Type B pancreatic cell (in vitro differentiated cells): ENCODE measurements at regions not wholly inside any gene's neighbourhood (a gene's known extent, or its start where the extent isn't known, plus 50 kb on each side); places are given as distances from the start of the nearest gene placed in this dataset.

Source experiments
- DNase-seq: peaks from one replicate; pipeline ENCODE4 v3.0.0; 2021; ENCODE audit warnings: mixed read lengths; ENCODE audit not compliant: unreplicated experiment; ENCODE audit errors: extremely low spot score
- H3K27ac Mint-ChIP-seq: 2 replicates; pipeline ENCODE4 v1.8.0; 2021; ENCODE audit warnings: mild to moderate bottlenecking, mixed read lengths
- H3K27me3 Mint-ChIP-seq: 2 replicates; pipeline ENCODE4 v1.8.0; 2021; ENCODE audit warnings: mixed read lengths
- H3K36me3 Mint-ChIP-seq: 2 replicates; pipeline ENCODE4 v1.8.0; 2021; ENCODE audit warnings: mixed read lengths
- H3K4me1 Mint-ChIP-seq: one replicate; pipeline ENCODE4 v1.8.0; 2021; ENCODE audit warnings: mixed read lengths; ENCODE audit not compliant: unreplicated experiment
- H3K4me3 Mint-ChIP-seq: 2 replicates; pipeline ENCODE4 v1.8.0; 2021; ENCODE audit warnings: mild to moderate bottlenecking, mixed read lengths
- H3K9me3 Mint-ChIP-seq: 2 replicates; pipeline ENCODE4 v1.8.0; 2021; ENCODE audit warnings: mixed read lengths
- TF ChIP-seq, protein P1 (sequence below): fragments of 200-600 bp; sonication (generic); conservative IDR thresholded peaks from 2 replicates; pipeline ENCODE4 v1.5.0; 2021; ENCODE audit warnings: antibody characterized with exemption, mild to moderate bottlenecking

DNA sequence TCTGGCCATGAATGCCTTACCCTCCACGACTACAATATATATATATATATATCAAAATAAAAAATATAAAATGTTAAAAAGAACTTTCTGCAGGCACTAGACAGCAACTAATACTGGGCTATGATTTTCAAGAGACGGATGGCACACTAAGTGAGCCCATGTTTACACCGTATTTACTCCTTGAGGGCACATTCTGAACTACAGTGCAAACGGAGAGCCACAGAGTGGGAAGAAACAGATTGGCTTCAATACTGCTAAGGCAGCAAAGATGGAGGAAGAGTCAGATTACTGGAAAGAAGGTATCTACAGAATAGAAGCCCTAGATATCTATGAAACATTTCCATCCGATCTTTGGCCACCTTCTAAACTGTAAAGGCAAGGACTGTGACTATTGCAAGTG, 330.3 kb downstream of the HTR1B start:
- H3K27me3 Mint-ChIP-seq: no peaks in the 10 kb centered on the region
- no peaks in the 10 kb centered on the region for H3K4me1 Mint-ChIP-seq
- H3K4me3 Mint-ChIP-seq: no peak overlapping the region
- no peaks in the 10 kb centered on the region for H3K36me3 Mint-ChIP-seq
- no peak for DNase-seq
- peaks cover 6% of the 10 kb centered on the region for H3K9me3 Mint-ChIP-seq
- H3K27ac Mint-ChIP-seq: no peak overlapping the region
- TF ChIP-seq, protein P1, sequence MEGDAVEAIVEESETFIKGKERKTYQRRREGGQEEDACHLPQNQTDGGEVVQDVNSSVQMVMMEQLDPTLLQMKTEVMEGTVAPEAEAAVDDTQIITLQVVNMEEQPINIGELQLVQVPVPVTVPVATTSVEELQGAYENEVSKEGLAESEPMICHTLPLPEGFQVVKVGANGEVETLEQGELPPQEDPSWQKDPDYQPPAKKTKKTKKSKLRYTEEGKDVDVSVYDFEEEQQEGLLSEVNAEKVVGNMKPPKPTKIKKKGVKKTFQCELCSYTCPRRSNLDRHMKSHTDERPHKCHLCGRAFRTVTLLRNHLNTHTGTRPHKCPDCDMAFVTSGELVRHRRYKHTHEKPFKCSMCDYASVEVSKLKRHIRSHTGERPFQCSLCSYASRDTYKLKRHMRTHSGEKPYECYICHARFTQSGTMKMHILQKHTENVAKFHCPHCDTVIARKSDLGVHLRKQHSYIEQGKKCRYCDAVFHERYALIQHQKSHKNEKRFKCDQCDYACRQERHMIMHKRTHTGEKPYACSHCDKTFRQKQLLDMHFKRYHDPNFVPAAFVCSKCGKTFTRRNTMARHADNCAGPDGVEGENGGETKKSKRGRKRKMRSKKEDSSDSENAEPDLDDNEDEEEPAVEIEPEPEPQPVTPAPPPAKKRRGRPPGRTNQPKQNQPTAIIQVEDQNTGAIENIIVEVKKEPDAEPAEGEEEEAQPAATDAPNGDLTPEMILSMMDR: no peak

DNA sequence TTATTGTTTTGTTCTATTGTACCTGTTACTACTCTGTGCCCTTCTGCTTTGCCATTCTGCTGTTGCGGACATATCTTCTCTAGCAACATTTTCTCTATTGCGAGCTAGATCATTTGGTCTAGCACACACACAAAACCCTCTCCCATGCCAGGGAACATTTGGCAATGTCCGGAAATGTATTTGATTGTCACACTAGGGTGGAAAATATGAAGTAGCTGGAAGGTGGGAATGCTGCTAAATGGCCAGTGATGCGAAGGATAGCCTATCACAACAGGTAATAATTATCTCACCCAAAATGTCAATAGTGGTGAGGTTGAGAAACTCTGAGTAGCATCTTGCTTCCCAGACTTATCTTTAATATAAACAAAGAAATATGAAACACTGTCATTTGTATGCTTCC, 331.9 kb downstream of the HTR1B start:
- Mint-ChIP-seq H3K27ac (no peak overlapping the region), H3K27me3 (no peaks in the 10 kb centered on the region)

DNA sequence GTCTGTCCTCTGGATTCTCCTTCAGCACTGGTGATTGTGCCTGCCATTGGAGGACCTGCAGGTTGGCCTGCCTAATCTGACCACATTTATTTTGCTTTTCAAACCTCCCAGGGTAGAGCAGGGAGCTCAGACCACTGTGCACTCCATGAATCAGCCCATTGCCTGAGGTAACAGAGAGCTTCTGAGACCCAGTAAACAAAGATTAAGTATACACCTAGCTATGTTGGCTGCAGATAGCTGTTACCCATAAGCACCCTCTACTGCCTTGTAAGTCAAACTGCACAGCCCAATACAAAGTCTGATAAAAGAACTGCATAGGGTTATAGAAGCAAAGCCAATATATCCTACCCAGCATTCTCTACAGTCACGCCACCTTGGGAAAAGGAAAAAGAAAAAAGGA, 338.7 kb downstream of the HTR1B start:
- Mint-ChIP-seq H3K27ac (no peak overlapping the region), H3K4me3 (no peak overlapping the region), H3K36me3 (no peaks in the 10 kb centered on the region), H3K4me1 (no peaks in the 10 kb centered on the region), H3K27me3 (no peaks in the 10 kb centered on the region), H3K9me3 (peaks cover 6% of the 10 kb centered on the region)
- no peak for DNase-seq
- TF ChIP-seq, protein P1: no peak

More for the DNA sequence above, 331.9 kb downstream of the HTR1B start:
- TF ChIP-seq, protein P1: no peak
- no peaks in the 10 kb centered on the region for H3K36me3 Mint-ChIP-seq
- DNase-seq: no peak
- no peaks in the 10 kb centered on the region for H3K4me1 Mint-ChIP-seq
- peaks cover 6% of the 10 kb centered on the region for H3K9me3 Mint-ChIP-seq
- no peak overlapping the region for H3K4me3 Mint-ChIP-seq

DNA sequence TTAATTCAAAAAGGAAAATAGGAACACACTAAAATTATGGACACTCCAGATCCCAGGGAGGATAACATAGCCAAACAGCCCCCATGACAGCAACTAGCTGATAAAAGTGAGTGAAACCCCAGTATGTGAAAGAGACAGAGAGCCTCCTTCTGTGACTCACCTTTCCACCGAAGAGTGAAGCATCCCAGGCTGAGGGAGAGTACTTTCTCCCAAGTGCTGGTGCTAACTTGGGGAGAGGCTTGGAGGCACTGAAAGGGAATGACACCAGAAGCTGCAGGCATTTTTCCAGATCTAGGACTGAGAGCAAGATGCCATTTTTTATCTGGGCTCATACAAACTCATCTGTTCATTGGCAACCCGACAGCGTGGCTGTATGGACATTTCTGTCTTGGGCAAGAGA, 339.8 kb downstream of the HTR1B start:
- TF ChIP-seq, protein P1: no peak
- Mint-ChIP-seq H3K36me3 (no peaks in the 10 kb centered on the region), H3K4me1 (no peaks in the 10 kb centered on the region), H3K27me3 (no peaks in the 10 kb centered on the region), H3K9me3 (peaks cover 5% of the 10 kb centered on the region), H3K27ac (no peak overlapping the region), H3K4me3 (no peak overlapping the region)
- no peak for DNase-seq

DNA sequence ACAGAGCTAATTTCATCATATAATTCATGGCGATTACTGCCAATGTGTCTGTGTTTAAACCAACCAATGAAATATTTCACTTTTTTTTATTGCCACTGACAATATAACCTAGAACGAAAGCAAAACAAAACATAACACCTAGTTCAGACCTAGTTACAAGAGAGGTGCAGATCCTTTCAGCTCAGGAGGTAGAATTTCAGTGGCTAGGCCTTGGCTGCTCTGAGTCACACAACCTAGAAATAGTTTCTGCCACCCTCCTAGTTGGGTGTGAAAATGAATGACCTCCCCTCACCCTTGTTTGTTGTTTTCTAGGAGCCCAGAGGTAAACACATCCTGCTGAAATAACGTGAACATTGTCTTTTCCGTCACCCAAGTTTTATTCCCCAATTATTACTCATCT, 356.3 kb downstream of the HTR1B start:
- no peaks in the 10 kb centered on the region for H3K9me3 Mint-ChIP-seq
- no peak for DNase-seq
- H3K4me3 Mint-ChIP-seq: no peak overlapping the region
- no peaks in the 10 kb centered on the region for H3K36me3 Mint-ChIP-seq
- no peaks in the 10 kb centered on the region for H3K27me3 Mint-ChIP-seq
- TF ChIP-seq, protein P1: no peak
- H3K4me1 Mint-ChIP-seq: no peaks in the 10 kb centered on the region
- no peak overlapping the region for H3K27ac Mint-ChIP-seq

DNA sequence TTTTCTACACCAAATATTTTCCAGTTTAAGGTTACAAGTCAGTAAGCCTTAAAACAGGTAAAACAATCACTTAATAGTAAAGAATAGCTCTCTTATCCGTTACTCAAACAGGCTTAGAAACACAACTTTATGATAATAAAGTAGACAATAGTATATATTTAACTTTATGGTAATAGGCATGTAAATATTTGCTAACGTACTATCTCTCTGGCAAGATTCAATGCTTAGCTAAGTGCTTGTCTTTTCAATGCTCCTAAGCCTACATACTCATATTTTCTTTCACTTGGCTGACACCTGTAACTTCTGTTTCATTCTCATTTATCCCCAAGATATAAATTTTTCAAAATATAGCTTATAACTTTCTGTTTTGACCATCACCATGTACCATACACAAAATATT, 358.2 kb downstream of the HTR1B start:
- H3K27me3 Mint-ChIP-seq: no peaks in the 10 kb centered on the region
- TF ChIP-seq, protein P1: no peak

More for the DNA sequence above, 358.2 kb downstream of the HTR1B start:
- H3K4me1 Mint-ChIP-seq: no peaks in the 10 kb centered on the region
- no peak overlapping the region for H3K4me3 Mint-ChIP-seq
- H3K27ac Mint-ChIP-seq: no peak overlapping the region
- no peaks in the 10 kb centered on the region for H3K9me3 Mint-ChIP-seq
- no peak for DNase-seq
- no peaks in the 10 kb centered on the region for H3K36me3 Mint-ChIP-seq
